RWPE2 (cell line): ENCODE measurements at regions not wholly inside any gene's neighbourhood (a gene's known extent, or its start where the extent isn't known, plus 50 kb on each side); places are given as distances from the start of the nearest gene placed in this dataset.

Experiments
- ATAC-seq: fragments of 200-7000 bp; cut with Tn5 transposase; 3 replicates; pipeline ENCODE4 v1.9.1; 2021; ENCODE audit warnings: low read depth
- DNase-seq: peaks from one replicate; pipeline ENCODE4 v3.0.0-alpha.2; 2020; ENCODE audit warnings: low spot score
- H3K27ac ChIP-seq: fragments of 450-650 bp; 2 replicates; pipeline ENCODE4 v1.5.1; 2017; ENCODE audit warnings: mild to moderate bottlenecking; ENCODE audit not compliant: poor library complexity, severe bottlenecking
- H3K27me3 ChIP-seq: fragments of 250-450 bp; sonication (Bioruptor Pico); 2 replicates; pipeline ENCODE4 v1.5.1; 2021; ENCODE audit warnings: mild to moderate bottlenecking, moderate library complexity; ENCODE audit not compliant: insufficient read depth, poor library complexity, severe bottlenecking
- H3K36me3 ChIP-seq: fragments of 250-450 bp; sonication (Bioruptor Pico); 2 replicates; pipeline ENCODE4 v1.5.1; 2020; ENCODE audit warnings: low read depth, mild to moderate bottlenecking, moderate library complexity
- H3K4me1 ChIP-seq: fragments of 250-450 bp; sonication (Bioruptor Pico); 2 replicates; pipeline ENCODE4 v1.5.1; 2021; ENCODE audit warnings: mild to moderate bottlenecking, moderate library complexity; ENCODE audit not compliant: insufficient read depth, poor library complexity, severe bottlenecking
- H3K4me3 ChIP-seq: fragments of 250-450 bp; sonication (Bioruptor Pico); 2 replicates; pipeline ENCODE4 v1.5.1; 2021; ENCODE audit warnings: mild to moderate bottlenecking, moderate library complexity; ENCODE audit not compliant: severe bottlenecking
- H3K9me3 ChIP-seq: fragments of 250-450 bp; sonication (Bioruptor Pico); 2 replicates; pipeline ENCODE4 v1.5.1; 2021; ENCODE audit warnings: mild to moderate bottlenecking, moderate library complexity; ENCODE audit not compliant: severe bottlenecking
- TF ChIP-seq, protein P1 (sequence below): fragments of 450-650 bp; IDR thresholded peaks from one replicate; pipeline ENCODE4 v1.5.1; 2017; ENCODE audit warnings: mild to moderate bottlenecking, moderate library complexity; ENCODE audit not compliant: poor library complexity, severe bottlenecking

DNA sequence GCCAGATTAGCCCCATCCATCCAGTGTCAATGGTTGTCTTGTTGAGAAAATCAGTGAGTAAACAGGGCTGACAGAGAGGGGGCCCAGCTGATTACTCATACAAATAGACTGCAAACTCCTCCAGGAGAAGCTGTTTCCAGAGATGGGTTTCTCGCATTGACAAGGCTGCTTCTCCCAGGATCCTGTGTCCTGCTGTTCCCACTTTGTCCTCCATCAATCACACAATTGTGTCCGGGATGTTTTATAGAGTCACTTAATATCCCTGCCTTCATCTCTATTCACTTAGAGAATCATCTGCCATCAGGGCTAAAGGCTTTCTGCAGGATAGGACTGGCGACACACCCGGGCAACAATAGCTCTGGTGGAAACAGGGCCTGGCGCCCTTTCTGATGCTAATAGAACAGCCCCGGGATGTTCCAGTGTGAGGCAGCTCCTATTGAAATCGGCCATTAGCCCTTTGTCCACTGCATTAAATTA lies 71.7 kb upstream of the TBCA start:
- H3K27ac ChIP-seq = no peak overlapping the region
- no peak overlapping the region for H3K4me3 ChIP-seq
- no peak for DNase-seq
- TF ChIP-seq, protein P1, sequence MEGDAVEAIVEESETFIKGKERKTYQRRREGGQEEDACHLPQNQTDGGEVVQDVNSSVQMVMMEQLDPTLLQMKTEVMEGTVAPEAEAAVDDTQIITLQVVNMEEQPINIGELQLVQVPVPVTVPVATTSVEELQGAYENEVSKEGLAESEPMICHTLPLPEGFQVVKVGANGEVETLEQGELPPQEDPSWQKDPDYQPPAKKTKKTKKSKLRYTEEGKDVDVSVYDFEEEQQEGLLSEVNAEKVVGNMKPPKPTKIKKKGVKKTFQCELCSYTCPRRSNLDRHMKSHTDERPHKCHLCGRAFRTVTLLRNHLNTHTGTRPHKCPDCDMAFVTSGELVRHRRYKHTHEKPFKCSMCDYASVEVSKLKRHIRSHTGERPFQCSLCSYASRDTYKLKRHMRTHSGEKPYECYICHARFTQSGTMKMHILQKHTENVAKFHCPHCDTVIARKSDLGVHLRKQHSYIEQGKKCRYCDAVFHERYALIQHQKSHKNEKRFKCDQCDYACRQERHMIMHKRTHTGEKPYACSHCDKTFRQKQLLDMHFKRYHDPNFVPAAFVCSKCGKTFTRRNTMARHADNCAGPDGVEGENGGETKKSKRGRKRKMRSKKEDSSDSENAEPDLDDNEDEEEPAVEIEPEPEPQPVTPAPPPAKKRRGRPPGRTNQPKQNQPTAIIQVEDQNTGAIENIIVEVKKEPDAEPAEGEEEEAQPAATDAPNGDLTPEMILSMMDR = no peak
- no peaks in the 10 kb centered on the region for H3K4me1 ChIP-seq
- H3K9me3 ChIP-seq = no peaks in the 10 kb centered on the region
- no peak for ATAC-seq
- H3K27me3 ChIP-seq = peaks cover 47% of the 10 kb centered on the region
- no peaks in the 10 kb centered on the region for H3K36me3 ChIP-seq

DNA sequence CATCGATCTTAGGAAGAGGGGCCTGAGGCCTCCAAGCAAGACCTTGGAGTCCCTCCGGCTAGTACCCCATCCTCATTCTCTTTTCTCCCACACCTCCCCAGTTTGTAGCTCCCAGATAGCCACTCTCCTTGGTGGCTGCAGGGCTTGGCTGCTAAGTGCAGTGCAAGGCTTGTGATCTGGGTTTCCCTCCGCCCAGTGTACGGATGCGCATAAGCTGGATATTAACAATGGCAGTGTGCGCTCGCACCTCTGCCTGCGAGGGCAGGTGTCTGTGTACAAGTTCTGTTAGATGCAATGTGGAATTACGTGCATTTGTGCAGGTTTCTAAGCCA lies 71.0 kb upstream of the TBCA start:
- no peak overlapping the region for H3K4me3 ChIP-seq
- DNase-seq (no peak), ATAC-seq (no peak)
- no peaks in the 10 kb centered on the region for H3K9me3 ChIP-seq
- no peak overlapping the region for H3K27ac ChIP-seq
- H3K36me3 ChIP-seq = no peaks in the 10 kb centered on the region
- H3K4me1 ChIP-seq = no peaks in the 10 kb centered on the region
- peaks cover 39% of the 10 kb centered on the region for H3K27me3 ChIP-seq
- TF ChIP-seq, protein P1 = no peak

DNA sequence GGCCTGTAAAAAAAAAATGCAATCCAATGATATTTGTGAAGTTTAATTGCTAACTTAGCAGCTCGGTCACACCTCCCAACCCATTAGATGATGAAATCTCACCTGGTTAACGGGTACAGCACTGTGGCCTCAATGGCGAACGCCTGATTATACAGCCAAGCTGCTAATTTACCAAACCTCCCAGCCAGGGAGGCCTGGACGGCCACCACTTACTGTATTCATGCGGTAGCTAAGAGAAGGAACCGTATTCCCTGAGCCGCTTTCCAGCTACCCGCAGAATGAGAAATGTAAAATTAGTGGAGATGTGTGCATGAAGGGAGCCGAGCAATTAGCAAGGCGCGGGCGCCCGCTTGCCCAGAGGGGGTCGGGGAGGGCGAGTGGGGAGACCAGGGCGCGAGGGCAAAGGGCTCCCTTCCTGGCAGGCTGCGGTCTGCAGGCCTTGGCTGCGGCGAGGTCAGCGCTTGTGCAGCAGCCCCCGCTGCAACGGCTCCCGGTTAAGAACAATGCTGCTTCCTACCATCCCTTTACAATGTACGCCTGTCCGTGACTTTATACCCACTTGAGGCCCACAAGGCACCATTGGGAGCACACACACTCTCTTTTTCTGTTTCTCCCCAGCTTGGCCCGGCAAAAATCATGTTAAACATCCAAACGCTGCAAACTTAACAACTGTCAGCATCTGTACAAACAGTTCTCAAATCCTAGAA lies 70.4 kb upstream of the TBCA start:
- Histone ChIP-seq H3K4me3 (no peak overlapping the region), H3K27me3 (peaks cover 34% of the 10 kb centered on the region), H3K27ac (no peak overlapping the region), H3K9me3 (no peaks in the 10 kb centered on the region), H3K36me3 (no peaks in the 10 kb centered on the region), H3K4me1 (no peaks in the 10 kb centered on the region)
- TF ChIP-seq, protein P1 = no peak
- ATAC-seq (no peak), DNase-seq (no peak)

DNA sequence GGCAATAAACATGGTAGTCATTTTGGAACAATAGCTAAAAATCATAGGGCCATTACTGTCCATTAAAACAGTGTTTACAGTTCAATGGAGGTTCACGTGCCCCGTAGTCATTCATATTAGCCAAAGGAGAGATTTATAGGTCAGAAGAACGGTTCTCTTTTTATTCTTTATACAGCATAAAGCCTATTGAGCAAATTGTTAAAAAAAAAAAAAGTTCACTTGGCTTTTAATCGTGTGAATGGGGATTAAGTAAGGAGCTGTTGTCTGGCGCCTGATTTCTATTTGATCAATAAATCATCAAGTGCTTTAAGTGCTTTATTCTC lies 69.1 kb upstream of the TBCA start:
- Histone ChIP-seq H3K36me3 (no peaks in the 10 kb centered on the region), H3K4me3 (no peak overlapping the region), H3K27me3 (peaks cover 35% of the 10 kb centered on the region), H3K9me3 (no peaks in the 10 kb centered on the region), H3K27ac (no peak overlapping the region), H3K4me1 (no peaks in the 10 kb centered on the region)
- TF ChIP-seq, protein P1 = no peak
- ATAC-seq (no peak), DNase-seq (no peak)

DNA sequence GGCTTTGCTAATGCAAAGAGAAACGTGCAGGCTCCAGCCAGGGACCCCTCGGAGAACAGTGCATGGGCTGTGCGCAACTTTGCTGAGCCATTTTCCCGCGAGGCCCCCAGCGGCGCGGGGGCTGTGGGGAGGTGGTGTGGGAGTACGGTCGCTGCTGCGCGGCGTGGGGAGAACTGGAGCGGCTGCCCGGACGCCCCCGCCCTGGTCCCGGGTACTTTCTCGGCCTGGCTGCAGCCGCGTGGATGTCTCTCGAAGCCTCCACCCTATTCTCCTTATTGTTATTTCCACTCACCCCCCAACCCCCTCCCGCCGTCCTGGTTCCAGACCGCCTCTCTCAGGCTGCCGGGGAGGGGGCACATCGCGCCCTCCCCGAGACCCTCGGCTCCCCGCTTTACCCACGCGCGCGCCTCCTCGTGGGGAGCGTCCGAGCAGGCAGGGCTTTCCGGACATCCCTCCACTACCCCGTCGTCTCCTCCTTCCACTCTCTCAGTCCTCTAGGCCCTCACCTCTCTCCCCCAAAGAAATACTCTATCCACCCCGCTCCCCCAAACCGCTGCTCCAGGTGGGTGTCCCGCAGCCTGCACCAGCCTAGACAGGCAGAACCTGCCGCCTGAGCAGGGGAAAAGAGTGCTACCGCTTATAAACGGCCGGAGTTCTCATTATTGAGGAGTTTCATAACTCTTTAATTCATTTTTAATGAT lies 68.6 kb upstream of the TBCA start:
- Histone ChIP-seq H3K9me3 (no peaks in the 10 kb centered on the region), H3K27ac (no peak overlapping the region), H3K4me1 (no peaks in the 10 kb centered on the region), H3K4me3 (peak overlapping the region; percentile 15), H3K36me3 (no peaks in the 10 kb centered on the region), H3K27me3 (peaks cover 35% of the 10 kb centered on the region)
- TF ChIP-seq, protein P1 = no peak
- ATAC-seq = peak; percentile 48
- no peak for DNase-seq
